GM18909 (cell line): ENCODE measurements at regions not wholly inside any gene's neighbourhood (a gene's known extent, or its start where the extent isn't known, plus 50 kb on each side); places are given as distances from the start of the nearest gene placed in this dataset.
"Not testable (repeated sequence)": the region's sequence is repeated elsewhere in the genome, so short reads cannot be mapped to it uniquely, and the experiment has no call there.

Source experiments
- ATAC-seq: cut with Tn5 transposase; IDR thresholded peaks from one replicate; pipeline ENCODE4 v1.9.1; 2021; ENCODE audit warnings: mild to moderate bottlenecking; ENCODE audit not compliant: unreplicated experiment, poor library complexity

DNA sequence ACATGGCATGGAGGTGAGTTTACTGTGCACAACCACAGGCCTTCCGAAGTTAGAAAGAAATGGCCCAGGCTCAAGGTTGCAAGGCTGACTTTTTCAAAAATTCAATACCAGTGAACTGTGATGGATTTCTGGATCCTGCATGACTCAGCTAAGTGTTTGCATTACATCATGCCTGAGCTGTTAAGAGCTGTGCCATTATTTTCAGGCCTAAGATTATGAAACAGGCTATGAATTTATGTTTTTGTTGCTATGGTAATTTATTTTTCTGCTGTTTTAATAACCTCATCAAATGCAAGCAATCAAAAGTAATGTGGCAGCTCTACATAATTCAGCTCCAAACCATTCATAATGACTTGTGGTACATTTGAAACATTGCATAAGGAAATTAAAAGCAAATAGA, 457.7 kb upstream of the TMEM132C start:
- ATAC-seq, result no peak

DNA sequence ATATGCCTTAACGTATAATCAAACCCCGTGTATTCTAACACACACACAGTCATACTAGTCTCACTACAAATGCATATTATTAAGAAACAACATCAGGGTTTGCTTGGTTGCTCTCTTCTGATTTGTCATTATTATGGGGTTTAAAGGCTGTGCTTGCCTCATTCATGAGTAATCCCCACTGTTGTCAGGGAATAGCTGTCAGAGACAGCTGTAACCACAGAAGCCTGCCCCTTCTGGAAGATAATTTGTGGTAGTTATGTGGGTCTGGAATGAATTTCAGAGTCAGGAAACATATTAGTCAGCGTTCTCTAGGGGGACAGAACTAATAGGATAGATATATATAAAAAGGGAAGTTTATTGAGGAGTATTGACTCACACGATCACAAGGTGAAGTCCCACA, 456.9 kb upstream of the TMEM132C start:
- no peak for ATAC-seq

DNA sequence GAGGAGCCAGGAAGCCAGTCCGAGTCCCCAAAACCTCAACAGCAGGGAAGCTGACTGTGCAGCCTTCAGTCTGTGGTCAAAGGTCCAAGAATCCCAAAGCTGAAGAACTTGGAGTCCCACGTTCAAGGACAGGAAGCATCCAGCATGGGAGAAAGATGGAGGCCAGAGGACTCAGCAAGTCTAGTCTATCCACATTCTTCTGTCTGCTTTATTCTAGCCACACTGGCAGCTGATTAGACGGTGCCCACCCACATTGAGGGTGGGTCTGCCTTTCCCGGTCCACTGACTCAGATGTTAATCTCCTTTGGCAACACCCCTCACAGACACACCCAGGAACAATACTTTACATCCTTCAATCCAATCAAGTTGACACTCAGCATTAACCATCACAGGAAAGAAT, 456.5 kb upstream of the TMEM132C start:
- not testable (repeated sequence) for ATAC-seq

DNA sequence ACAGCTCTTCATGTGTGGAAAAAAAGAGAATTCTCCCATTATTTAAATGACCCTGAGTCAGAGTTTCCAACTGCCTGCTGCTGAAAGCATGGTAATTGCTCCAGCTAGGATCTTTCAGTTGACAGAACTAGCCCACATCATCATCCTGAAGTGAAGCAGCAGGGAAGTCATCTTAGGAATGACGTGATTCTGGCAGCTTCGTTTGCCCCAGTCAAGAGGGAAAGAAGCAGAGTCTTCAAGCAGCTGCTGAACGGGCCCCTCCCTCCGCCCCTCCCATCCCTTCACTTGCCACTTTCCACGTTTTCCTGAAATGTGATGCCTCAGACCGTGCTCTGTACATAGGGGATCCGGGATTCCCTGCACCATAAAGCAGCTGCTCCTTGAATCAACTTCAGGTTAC, 455.0 kb upstream of the TMEM132C start:
- ATAC-seq, result no peak

GRCh38 chr12:127813147-127813546, 453.8 kb upstream of the TMEM132C start:
- ATAC-seq, result no peak

- ATAC-seq, result no peak
These were observed 447.9 kb upstream of the TMEM132C start for GRCh38 chr12:127819056-127819455.

DNA sequence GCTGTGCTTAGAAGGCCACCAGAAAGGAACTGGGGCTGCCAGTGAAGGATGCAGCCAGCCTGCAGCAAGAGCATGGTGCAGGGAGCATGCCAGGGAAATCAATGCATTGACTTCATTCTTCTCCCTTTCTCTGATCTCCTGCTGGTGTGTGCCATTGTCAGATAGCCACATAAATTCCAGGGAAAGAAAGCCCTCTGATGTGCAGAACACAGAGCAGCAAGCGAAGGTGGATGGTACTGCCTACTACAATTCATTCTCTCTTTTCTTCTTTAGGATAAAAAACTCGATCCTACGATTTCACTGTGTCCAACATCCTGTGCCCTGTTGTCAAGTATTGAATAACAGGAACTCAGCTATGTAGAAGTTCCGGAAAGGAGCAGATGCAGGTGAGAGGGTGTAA, 446.7 kb upstream of the TMEM132C start:
- ATAC-seq, result no peak

DNA sequence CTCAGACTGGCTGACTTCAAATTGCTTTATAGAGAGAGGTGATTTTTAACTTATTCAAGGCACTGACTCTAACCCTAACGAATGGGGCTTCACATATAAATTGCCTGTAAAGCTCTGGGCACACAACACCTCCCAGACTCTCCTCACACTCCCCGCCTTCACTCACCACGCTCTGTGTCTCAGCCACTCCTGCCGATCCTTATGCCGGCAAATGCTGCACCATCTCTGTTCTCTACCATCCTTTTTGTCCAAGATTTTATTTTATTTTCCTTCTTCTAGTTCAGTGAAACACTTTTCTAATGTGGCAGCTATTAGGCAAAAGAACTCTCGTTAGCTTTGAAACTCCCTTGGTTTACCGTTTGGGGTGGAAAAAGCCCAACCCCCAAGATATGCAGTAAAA, 446.1 kb upstream of the TMEM132C start:
- ATAC-seq, result no peak

DNA sequence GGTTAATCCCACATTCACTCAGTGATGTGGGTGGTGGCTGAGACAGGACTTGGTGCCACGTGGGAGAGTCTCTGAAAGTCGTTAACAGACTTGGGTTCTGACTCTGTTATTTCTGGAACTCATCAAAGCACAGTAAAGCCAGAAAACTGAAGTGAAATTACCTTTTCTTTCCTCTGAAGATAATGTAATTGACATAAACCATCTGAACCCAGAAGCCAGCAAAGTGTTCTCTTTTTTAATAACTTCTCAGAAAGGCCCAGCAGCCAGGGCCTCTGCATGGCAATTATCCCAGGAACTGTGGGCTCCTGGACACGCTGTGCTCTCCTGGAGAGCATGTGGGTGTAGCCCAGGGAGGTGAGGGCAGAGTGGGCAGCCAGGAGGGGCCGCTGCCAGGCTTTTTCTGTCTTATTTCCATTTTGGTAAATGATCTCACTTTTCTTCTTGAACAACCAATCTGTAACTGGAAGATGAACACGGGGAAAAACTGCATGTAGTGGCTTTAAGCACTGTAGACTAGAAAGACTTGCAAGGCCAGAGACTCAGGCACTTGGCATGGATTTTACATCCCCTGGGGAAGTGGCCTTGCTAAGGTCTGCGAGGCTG, 444.1 kb upstream of the TMEM132C start:
- no peak for ATAC-seq

GRCh38 chr12:127823801-127824200, 443.2 kb upstream of the TMEM132C start:
- no peak for ATAC-seq

DNA sequence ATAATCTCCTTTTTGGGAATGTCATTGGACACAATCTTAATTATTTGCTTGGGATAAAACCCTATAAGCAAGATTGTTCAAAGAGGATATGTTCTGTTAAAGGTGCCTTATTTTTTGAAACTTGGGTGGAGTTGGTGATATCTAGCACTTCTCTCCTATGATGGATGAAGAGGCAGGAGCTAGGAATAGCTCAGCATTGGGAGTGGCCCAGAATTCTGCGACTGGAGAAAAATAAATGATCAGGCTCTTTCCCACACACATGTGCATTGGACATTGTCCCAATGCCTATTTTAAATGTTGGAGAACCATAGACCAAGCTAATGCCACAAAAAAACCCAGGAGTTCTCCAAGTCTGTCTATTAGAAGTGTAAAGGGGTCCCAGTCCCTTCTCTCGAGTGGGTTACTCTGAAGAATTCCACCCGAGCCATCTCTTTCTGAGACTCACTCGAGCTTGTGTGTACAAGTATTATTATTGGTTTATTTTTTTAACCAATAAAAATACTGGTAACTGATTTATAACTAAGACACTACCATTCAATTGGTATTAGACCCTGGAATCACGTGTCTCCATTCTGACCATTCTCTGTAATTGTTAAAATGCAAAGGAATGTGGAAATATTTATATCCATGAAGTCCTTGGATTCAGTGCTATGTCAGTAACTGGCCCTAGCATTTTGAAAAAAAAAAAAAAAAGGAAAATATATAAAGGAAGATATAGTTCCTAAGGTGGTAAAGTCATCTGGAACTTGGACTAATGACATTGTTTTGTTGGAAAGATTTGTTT, 437.5 kb upstream of the TMEM132C start:
- ATAC-seq, result no peak

DNA sequence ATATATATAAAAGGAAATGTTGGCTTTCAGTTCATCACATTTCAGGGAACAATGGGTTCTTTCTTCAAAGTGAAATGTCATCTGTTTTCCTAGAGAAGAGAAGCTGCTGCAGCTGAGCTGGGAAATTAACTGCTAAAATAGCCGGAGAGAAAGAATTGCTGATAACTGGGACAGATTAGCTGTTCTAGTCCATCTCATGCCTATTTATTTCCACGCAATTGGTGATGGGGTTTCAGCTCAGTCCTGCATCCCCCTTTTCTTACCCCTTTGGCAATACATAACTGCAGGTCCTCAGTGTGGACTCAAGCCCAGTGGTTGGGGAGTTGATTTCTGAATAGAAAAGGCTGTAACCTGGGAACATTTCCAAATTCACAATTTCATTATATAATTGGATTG, 436.9 kb upstream of the TMEM132C start:
- ATAC-seq, result no peak

- no peak for ATAC-seq
These were observed 436.2 kb upstream of the TMEM132C start for GRCh38 chr12:127830730-127831129.

DNA sequence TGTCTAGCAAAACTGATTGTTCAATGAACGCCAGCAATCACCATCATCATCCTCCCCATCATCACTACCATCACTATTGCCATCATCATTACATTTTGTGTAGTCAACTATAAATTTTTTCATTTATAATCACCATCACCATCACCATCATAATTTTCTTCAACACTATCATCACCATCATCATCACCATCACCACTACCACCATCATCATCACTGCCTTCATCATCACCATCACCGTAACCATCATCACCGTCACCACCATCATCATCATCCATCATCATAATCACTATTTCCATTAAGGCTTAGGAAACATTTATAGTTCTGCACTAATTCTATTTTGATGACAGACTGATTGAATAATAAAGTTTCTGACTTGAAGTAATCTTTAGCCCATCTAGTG, 434.8 kb upstream of the TMEM132C start:
- ATAC-seq, result no peak

DNA sequence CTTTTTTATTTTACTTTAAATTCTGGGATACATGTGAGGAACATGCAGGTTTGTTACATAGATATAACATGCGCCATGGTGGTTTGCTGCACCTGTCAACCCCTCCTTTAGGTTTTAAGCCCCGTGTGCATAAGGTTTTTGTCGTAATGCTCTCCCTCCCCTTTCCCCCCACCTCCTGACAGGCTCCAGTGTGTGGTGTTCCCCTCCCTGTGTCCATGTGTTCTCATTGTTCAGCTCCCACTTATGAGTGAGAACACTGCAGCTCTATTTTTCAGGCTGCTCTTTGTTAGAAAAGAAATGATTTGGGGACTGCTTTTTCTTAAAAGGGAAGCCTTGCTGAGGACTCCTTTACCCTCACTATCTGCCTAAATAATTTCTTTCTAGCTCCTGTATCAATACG, 430.2 kb upstream of the TMEM132C start:
- not testable (repeated sequence) for ATAC-seq

DNA sequence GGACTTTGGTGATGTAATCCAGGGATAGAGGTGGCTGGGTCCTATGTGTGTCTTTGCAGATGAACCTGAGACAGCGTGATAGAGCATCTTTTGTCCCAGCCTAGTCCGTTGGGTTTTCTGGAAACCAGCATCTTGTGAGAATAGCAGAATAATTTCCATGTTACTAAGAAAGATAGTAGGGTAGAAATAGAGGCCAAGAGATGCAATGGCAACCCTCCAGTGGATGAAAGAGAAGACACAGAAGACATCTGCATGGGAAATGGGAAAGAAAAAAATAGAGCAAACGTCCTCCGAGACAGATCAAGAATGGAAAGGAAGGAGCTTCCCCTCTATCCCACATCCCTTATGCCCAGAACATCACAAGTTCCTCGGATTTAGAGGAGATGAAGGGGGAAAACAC, 409.3 kb upstream of the TMEM132C start:
- ATAC-seq, result no peak

- no peak for ATAC-seq
These were observed 406.4 kb upstream of the TMEM132C start for GRCh38 chr12:127860536-127860935.

DNA sequence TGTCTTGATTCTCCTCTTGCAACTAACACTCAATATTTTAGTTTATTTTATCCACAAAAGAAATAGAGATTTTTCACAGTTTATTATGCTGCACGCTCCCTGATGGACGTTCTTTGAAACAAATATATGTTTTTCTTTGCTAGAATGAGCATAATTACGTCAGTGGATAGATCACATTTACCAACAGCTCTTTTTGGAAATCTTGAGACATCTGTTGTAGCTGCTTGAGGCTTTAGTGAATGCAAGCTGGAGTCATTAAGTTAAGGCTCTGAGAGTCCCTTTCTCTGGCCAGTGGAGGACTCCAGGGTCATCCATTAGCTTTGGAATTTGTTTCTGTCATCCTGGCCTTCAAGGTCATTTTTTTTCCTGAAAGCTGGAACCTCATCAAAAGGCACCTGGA, 405.6 kb upstream of the TMEM132C start:
- ATAC-seq, result no peak

DNA sequence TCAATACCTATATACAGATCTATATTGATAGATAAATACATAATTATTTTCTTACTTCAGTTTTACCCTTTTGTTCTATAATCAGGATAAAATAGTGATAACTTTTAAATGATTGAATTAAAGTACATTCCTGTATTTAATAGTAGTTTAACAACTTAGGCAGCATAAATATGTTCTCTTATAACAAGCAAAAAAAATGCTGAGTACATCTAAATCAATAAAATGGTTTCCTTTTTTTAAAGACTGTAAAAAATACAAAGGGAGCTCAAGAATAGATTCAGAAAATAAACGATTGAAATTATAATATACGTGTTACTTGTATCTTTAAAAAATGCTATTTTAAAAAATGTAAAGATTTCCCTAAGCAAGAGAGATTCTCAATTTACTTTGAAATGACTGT, 393.7 kb upstream of the TMEM132C start:
- no peak for ATAC-seq

- no peak for ATAC-seq
These were observed 385.4 kb upstream of the TMEM132C start for GRCh38 chr12:127881371-127882140.

DNA sequence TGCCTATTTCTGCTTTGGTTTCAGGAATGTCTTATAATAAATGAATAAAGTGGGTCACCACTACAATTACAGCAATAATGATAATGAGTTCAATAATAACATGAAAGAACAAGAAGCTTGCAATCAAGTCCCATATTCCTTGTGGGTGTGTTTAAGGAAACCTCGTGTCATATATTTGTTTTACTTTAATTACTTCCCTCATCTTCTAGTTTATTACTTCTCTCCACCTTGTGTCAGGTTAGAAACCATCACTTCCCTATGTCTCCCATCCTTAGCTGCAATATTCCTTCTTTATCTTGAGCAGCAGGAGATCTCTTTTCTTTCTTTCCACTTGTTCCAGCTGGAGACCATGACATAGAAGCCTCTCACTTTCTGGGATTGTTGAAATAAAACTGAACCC, 384.0 kb upstream of the TMEM132C start:
- ATAC-seq, result no peak
